HG02852 (cell line): ENCODE measurements at regions not wholly inside any gene's neighbourhood (a gene's known extent, or its start where the extent isn't known, plus 50 kb on each side); places are given as distances from the start of the nearest gene placed in this dataset.
"Not testable (repeated sequence)": the region's sequence is repeated elsewhere in the genome, so short reads cannot be mapped to it uniquely, and the experiment has no call there.

Experiments
- ATAC-seq: cut with Tn5 transposase; IDR thresholded peaks from one replicate; pipeline ENCODE4 v1.9.1; 2021; ENCODE audit warnings: mild to moderate bottlenecking, moderate library complexity; ENCODE audit not compliant: unreplicated experiment

DNA sequence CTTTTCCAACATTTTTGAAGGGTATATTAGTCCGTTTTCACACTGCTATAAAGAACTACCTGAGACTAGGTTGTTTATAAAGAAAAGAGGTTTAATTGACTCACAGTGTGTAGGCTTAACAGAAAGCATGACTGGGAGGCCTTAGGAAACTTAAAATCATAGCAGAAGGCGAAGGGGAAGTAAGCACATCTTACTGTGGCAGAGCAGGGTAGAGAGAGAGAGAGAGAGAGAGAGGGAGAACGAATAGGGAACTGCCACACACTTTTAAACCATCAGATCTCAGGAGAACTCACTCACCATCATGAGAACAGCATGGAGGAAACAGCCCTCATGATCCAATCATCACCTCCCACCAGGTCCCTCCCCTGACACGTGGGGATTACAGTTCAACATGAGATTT, 420.3 kb downstream of the SOCS6 start:
- no peak for ATAC-seq

DNA sequence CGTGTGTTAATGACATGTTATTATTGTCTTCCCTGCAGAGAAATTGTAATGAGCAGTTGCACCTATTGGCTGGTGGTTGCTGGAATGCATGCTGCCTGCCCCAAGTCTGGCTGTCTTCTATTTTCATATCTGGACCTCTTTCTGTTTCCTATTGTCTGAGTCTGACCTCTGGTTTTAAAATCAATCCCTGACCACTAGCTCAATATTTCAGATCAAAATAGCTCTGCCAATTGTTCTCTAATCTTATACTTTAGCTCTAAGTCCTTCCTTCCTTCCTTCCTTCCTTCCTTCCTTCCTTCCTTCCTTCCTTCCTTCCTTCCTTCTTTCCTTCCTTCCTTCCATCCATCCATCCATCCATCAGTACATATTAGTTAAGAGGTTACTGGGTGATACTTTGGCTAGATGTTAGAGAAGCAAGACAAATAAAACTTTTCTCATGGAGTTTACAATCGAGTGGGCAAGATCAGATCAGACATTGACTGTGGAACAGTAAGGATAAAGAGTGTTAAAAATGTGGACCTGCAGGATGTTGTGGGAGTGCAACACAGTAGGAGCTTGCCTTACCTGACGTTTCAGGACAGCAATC, 417.1 kb downstream of the SOCS6 start:
- no peak for ATAC-seq

DNA sequence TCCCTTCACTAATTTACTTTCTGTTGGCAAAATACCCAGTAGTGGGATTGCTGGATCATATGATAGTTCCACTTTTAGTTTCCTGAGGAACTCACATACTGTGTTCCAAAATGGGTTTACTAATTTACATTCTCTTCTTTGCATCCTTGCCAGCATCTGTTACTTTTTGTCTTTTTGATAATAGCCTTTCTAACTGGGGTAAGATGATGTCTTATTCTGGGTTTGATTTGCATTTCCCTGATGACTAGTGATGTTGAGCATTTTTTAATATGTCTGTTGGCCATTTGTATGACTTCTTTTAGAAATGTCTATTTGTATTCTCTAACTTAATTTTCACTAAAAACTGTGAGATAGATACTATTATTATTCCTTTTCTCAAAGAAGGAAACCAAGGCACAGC, 411.7 kb downstream of the SOCS6 start:
- ATAC-seq: no peak

GRCh38 chr18:70698574-70698973, 409.7 kb downstream of the SOCS6 start:
- no peak for ATAC-seq

- ATAC-seq: no peak
These were observed 404.4 kb downstream of the SOCS6 start for GRCh38 chr18:70693246-70693645.

GRCh38 chr18:70689765-70690164, 400.9 kb downstream of the SOCS6 start:
- ATAC-seq: not testable (repeated sequence)

- no peak for ATAC-seq
These were observed 399.4 kb downstream of the SOCS6 start for GRCh38 chr18:70688286-70688685.

GRCh38 chr18:70684821-70685220, 396.0 kb downstream of the SOCS6 start:
- no peak for ATAC-seq

DNA sequence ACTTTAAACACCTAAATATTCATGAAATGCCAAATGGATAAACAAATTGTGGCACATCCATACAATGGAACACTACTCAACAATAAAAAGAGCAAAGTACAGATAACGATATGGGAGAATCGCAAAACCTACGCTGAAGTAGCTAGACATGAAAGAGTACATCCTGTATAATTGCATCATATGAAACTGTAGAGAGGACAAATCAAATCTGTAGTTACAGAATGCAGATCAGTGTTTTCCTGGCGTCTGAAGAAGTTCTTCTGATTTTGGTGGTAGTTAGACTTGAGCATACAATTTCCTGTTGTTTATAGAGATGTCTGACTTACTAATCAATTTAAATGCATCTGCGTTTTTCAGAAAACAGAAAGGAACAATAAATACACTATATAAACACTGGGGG, 394.4 kb downstream of the SOCS6 start:
- no peak for ATAC-seq

GRCh38 chr18:70674896-70675295, 386.1 kb downstream of the SOCS6 start:
- ATAC-seq: no peak

DNA sequence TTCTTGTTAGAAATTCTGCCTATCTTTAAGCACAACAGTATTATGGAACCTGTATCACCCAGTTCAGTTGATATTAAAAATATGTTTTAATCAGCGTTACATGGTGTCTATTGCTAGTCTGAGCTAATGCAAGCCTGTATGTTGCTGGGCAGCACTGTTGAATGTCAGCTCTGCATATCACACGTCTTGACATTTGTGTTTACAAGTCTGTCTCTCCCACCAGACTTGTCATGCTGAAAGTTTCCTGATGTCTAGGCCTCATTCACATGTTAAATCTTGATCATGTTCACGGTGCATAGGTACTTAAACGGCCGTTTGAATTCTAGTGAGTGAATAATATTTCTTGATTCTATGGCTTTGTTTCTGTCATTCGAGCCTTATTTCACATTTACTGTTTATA, 385.0 kb downstream of the SOCS6 start:
- no peak for ATAC-seq

DNA sequence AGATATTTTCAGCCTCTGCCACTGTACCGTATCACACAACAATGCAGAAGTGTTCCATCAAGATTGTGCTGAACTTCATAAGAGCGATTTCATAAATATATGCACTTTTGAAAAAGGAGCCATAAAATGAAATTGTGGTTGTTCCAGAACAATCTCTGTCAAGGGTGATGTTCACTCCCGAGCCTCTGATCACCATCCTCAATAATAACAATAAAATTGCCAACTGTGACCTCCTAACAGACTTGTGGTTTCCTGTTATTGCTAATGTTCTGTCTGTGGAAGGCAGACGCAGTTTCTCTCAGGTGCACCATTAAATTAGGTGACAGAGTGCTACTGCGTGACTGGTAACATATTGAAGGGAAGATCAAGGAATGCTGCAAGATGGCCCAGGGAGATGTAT, 383.7 kb downstream of the SOCS6 start:
- no peak for ATAC-seq

- no peak for ATAC-seq
These were observed 383.2 kb downstream of the SOCS6 start for GRCh38 chr18:70671889-70672565.

- no peak for ATAC-seq
These were observed 378.1 kb downstream of the SOCS6 start for GRCh38 chr18:70666936-70667335.

DNA sequence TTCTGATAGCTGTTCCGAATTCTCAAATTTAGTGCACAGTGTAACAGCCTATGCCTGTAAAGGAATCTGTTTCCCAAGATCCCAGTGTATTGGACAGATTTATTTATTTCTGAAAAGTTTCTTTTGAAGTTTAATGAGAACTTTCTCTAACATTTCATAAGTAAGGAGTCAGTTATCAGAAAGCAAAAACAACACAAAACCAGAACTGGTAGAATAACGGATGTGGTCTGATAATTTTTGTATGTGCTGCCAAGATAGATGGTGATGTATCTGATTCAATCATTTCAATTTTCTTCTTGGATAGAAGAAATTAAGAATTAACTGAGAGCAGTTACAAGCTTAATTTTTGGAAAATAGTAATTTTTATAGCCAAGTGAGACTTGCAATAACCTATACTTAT, 374.3 kb downstream of the SOCS6 start:
- no peak for ATAC-seq

- no peak for ATAC-seq
These were observed 373.7 kb downstream of the SOCS6 start for GRCh38 chr18:70662588-70662987.

GRCh38 chr18:70659036-70659925, 370.4 kb downstream of the SOCS6 start:
- ATAC-seq: no peak

DNA sequence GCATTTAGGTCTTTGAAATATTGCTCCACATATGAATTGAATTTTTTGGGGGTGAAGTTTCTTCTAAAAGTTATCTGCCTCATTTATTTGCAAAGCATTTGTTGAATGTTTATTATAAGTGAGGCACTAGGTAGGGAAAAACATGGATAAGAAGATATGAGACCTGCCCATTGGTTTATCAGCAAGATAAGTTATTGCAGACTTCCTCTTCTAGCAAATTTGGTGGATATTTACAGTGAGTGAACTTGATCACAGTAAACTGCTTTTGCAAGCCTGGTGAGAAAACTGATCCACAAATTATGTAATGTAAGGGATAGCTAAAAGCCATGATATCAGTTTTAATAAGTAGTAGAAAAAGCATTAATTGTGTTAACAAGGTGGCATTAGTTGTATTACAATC, 364.8 kb downstream of the SOCS6 start:
- no peak for ATAC-seq

DNA sequence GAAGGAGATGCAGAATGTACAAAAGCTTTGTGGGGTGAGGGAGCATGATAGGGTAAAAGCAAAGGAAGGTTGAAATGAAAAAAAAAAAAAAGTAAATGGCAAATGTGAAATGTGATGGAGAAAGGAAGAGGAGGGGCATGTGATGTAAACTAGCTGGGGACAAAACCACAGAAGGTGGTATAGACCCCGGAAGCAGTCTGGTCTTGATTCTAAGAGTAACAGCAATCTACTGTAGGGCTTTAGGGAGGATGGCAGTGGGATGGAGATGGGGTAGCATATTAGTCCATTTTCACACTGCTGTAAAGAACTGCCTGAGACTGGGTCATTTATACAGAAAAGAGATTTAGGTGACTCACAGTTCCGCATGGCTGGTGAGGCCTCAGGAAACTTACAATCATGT, 362.0 kb downstream of the SOCS6 start:
- no peak for ATAC-seq

GRCh38 chr18:70649683-70650082, 360.8 kb downstream of the SOCS6 start:
- no peak for ATAC-seq

GRCh38 chr18:70645971-70646370, 357.1 kb downstream of the SOCS6 start:
- no peak for ATAC-seq

DNA sequence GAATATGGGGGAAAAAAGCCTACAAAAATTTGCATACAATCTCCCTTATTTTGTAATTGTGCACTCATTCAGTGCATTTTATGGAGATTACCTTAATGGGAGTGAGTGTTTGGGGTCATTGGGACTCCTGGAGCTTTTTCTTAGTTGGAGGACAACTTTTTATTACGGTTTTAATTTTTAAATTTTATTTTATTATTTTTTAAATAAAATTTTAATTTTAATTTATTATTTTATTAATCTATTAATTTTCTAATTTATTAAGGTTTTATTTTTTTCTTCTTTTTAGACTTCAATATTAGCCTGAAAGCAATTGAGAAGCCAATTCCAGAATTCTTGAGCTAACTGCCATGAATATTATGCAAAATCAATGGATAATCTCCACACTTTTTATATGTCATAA, 355.0 kb downstream of the SOCS6 start:
- ATAC-seq: no peak
